ENCODE measurements at regions not wholly inside any gene's neighbourhood (a gene's known extent, or its start where the extent isn't known, plus 50 kb on each side); places are given as distances from the start of the nearest gene placed in this dataset.

DNA sequence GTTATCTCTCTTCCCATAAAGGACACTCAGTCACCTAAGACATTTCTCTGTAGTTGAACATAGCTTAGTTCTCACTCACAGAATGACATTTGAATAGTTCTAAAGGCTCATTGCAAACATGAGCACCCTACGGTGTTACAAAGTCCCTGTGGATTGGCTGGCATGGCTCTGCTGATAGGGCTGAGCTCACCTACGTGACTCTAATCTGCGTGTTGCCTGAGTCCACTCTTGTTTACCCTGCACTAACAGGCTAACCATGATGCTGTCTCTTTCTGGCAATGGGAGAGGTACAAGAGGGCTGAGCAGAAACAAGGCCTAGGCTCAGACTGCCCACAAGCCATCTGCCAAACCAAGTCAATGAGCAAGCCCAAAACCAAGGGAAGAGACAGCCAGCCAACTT is 103.6 kb downstream of the PALM2AKAP2 start:
- no peak for TF ChIP-seq POLR2A (IDR thresholded peaks at IDR 0.05; ENCODE audit: low read length)
- TF ChIP-seq GATA1 (IDR thresholded peaks at IDR 0.05; ENCODE audit: low read depth, low read length): no peak
